H9 (cell line): ENCODE measurements at regions not wholly inside any gene's neighbourhood (a gene's known extent, or its start where the extent isn't known, plus 50 kb on each side); places are given as distances from the start of the nearest gene placed in this dataset.

Experiments used
- DNase-seq: peaks from one replicate; pipeline ENCODE4 v3.0.0-alpha.2; 2017
- H2AFZ ChIP-seq: one replicate; pipeline ENCODE4 v1.6.1; 2013; ENCODE audit warnings: mild to moderate bottlenecking, low read length, control low read depth, moderate library complexity
- H2AK5ac ChIP-seq: 2 replicates; pipeline ENCODE4 v1.6.1; 2013; ENCODE audit warnings: low read length, control low read depth, mixed read lengths; ENCODE audit not compliant: insufficient read length
- H2BK120ac ChIP-seq: one replicate; pipeline ENCODE4 v1.6.1; 2013; ENCODE audit warnings: low read depth, mild to moderate bottlenecking, low read length, control low read depth, inconsistent platforms; ENCODE audit not compliant: poor library complexity, severe bottlenecking
- H2BK12ac ChIP-seq: 2 replicates; pipeline ENCODE4 v1.6.1; 2013; ENCODE audit warnings: low read length, control low read depth, mixed read lengths, low read depth; ENCODE audit not compliant: insufficient read length
- H2BK15ac ChIP-seq: 2 replicates; pipeline ENCODE4 v1.6.1; 2013; ENCODE audit warnings: low read depth, low read length, control low read depth
- H2BK20ac ChIP-seq: one replicate; pipeline ENCODE4 v1.6.1; 2013; ENCODE audit warnings: low read depth, mild to moderate bottlenecking, low read length, control low read depth, inconsistent platforms; ENCODE audit not compliant: poor library complexity, severe bottlenecking
- H2BK5ac ChIP-seq: 2 replicates; pipeline ENCODE4 v1.6.1; 2013; ENCODE audit warnings: low read length, control low read depth, mixed read lengths; ENCODE audit not compliant: insufficient read length
- H3K14ac ChIP-seq: 2 replicates; pipeline ENCODE4 v1.6.1; 2013; ENCODE audit warnings: low read length, control low read depth; ENCODE audit not compliant: insufficient read depth
- H3K18ac ChIP-seq: 2 replicates; pipeline ENCODE4 v1.6.1; 2013; ENCODE audit warnings: low read depth, mild to moderate bottlenecking, mixed read lengths, low read length, control low read depth; ENCODE audit not compliant: insufficient read length
- H3K23ac ChIP-seq: 2 replicates; pipeline ENCODE4 v1.6.1; 2013; ENCODE audit warnings: low read length, control low read depth, mixed read lengths, low read depth; ENCODE audit not compliant: insufficient read length
- H3K23me2 ChIP-seq: 2 replicates; pipeline ENCODE4 v1.6.1; 2013; ENCODE audit warnings: low read depth, mild to moderate bottlenecking, mixed read lengths, low read length, control low read depth; ENCODE audit not compliant: insufficient read length, poor library complexity, severe bottlenecking
- H3K27ac ChIP-seq: 2 replicates; pipeline ENCODE4 v1.5.1; 2013; ENCODE audit warnings: low read length, control low read depth, mixed read lengths, low read depth; ENCODE audit not compliant: insufficient read length
- H3K27me3 ChIP-seq: 2 replicates; pipeline ENCODE4 v1.6.1; 2013; ENCODE audit warnings: low read length, control low read depth, inconsistent platforms; ENCODE audit not compliant: insufficient read depth
- H3K4ac ChIP-seq: 2 replicates; pipeline ENCODE4 v1.6.1; 2013; ENCODE audit warnings: low read depth, mild to moderate bottlenecking, control low read depth, inconsistent platforms, low read length, moderate library complexity
- H3K4me1 ChIP-seq: 2 replicates; pipeline ENCODE4 v1.6.1; 2013; ENCODE audit warnings: low read length, control low read depth, inconsistent platforms; ENCODE audit not compliant: insufficient read depth
- H3K4me2 ChIP-seq: 2 replicates; pipeline ENCODE4 v1.6.1; 2013; ENCODE audit warnings: low read length, control low read depth, mixed read lengths; ENCODE audit not compliant: insufficient read length, insufficient read depth
- H3K56ac ChIP-seq: 2 replicates; pipeline ENCODE4 v1.6.1; 2013; ENCODE audit warnings: low read depth, mild to moderate bottlenecking, mixed read lengths, low read length, control low read depth; ENCODE audit not compliant: insufficient read length
- H3K79me1 ChIP-seq: 2 replicates; pipeline ENCODE4 v1.6.1; 2013; ENCODE audit warnings: low read depth, mild to moderate bottlenecking, moderate library complexity, low read length, control low read depth, inconsistent platforms; ENCODE audit not compliant: insufficient read depth, poor library complexity, severe bottlenecking
- H3K79me2 ChIP-seq: 2 replicates; pipeline ENCODE4 v1.6.1; 2013; ENCODE audit warnings: low read length, control low read depth, inconsistent platforms; ENCODE audit not compliant: insufficient read depth
- H3K9ac ChIP-seq: 2 replicates; pipeline ENCODE4 v1.6.1; 2013; ENCODE audit warnings: low read length, control low read depth, mixed read lengths; ENCODE audit not compliant: insufficient read length; ENCODE audit errors: extremely low read depth
- H3K9me3 ChIP-seq: one replicate; pipeline ENCODE4 v1.6.1; 2013; ENCODE audit warnings: low read depth, low read length, inconsistent platforms; ENCODE audit not compliant: control insufficient read depth
- H3T11ph ChIP-seq: one replicate; pipeline ENCODE4 v1.6.1; 2013; ENCODE audit warnings: mild to moderate bottlenecking, low read length, control low read depth, inconsistent platforms
- H4K20me1 ChIP-seq: one replicate; pipeline ENCODE4 v1.6.1; 2013; ENCODE audit not compliant: control insufficient read depth, insufficient read length, insufficient read depth
- H4K5ac ChIP-seq: 2 replicates; pipeline ENCODE4 v1.6.1; 2013; ENCODE audit warnings: low read depth, mild to moderate bottlenecking, mixed read lengths, low read length, control low read depth; ENCODE audit not compliant: insufficient read length
- H4K8ac ChIP-seq: replicated peaks from 2 replicates; pipeline ENCODE4 v1.6.1; 2013; ENCODE audit warnings: low read length, control low read depth, mixed read lengths, low read depth; ENCODE audit not compliant: insufficient read length
- H4K91ac ChIP-seq: 2 replicates; pipeline ENCODE4 v1.6.1; 2013; ENCODE audit warnings: low read depth, mild to moderate bottlenecking, moderate library complexity, mixed read lengths, low read length, control low read depth; ENCODE audit not compliant: insufficient read length
- H3K27ac Mint-ChIP-seq, 3 experiments: 2 replicates in 2 of 3; 3 replicates in 1 of 3; pipeline ENCODE4 v1.8.0; 2020 to 2021; ENCODE audit warnings: mixed read lengths in 3 of 3, mild to moderate bottlenecking in 1 of 3, moderate library complexity in 1 of 3
- H3K27me3 Mint-ChIP-seq: 2 replicates; pipeline ENCODE4 v1.8.0; 2021; ENCODE audit warnings: low read depth, mild to moderate bottlenecking, moderate library complexity, mixed read lengths
- H3K36me3 Mint-ChIP-seq, 3 experiments: 2 replicates in 2 of 3; 3 replicates in 1 of 3; pipeline ENCODE4 v1.8.0; 2020 to 2021; ENCODE audit warnings: low read depth in 3 of 3, mixed read lengths in 3 of 3; ENCODE audit not compliant: insufficient read depth in 1 of 3
- H3K4me1 Mint-ChIP-seq, 2 experiments: 2 replicates each; pipeline ENCODE4 v1.8.0; 2020; ENCODE audit warnings: mixed read lengths in 2 of 2
- H3K4me3 Mint-ChIP-seq, 2 experiments: 2 replicates in 1 of 2; 3 replicates in 1 of 2; pipeline ENCODE4 v1.8.0; 2020 to 2021; ENCODE audit warnings: mild to moderate bottlenecking in 2 of 2, mixed read lengths in 2 of 2, moderate library complexity in 1 of 2
- H3K9me3 Mint-ChIP-seq, 2 experiments: 2 replicates in 1 of 2; 3 replicates in 1 of 2; pipeline ENCODE4 v1.8.0; 2020; ENCODE audit warnings: mild to moderate bottlenecking in 2 of 2, mixed read lengths in 2 of 2, moderate library complexity in 1 of 2
- WGBS: extraction: QIAGEN DNeasy Blood & Tissue Kit; methylation state at CpG from one replicate; pipeline ENCODE4 v1.1.7; 2013; ENCODE audit warnings: missing lambda C conversion rate, low lambda C conversion rate, mixed read lengths; ENCODE audit not compliant: insufficient read length; ENCODE audit errors: extremely low coverage; 5-methylcytosine and 5-hydroxymethylcytosine counted together
- TF ChIP-seq, protein P1 (sequence below): fragments of 200-600 bp; sonication (generic); conservative IDR thresholded peaks from 3 replicates; pipeline ENCODE4 v1.8.0; 2021; ENCODE audit warnings: antibody characterized with exemption, mild to moderate bottlenecking

DNA sequence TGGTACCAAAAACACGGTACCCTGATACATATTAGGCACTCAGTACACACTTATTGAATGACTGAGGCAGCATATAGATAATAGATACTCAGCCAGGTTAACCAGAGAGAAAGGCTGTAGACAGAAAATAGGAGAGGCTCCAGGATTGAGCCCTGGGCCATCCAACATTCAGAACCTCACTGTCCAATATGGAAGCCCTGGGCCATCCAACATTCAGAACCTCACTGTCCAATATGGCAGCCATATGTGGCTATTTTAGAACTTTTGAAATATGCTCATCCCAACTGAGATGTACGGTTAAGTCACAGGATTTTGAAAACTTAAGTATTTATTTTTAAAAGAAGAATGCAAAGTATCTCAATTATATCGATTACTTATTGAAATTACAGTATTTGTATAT is 142.5 kb upstream of the ID4 start:
- no CpG with 5 or more reads among the region's 3 CpGs for WGBS
- H2AK5ac ChIP-seq: no peak overlapping the region

More for the DNA sequence above, 142.5 kb upstream of the ID4 start:
- Histone ChIP-seq H3K79me1 (no peaks in the 10 kb centered on the region), H3K27me3 (no peaks in the 10 kb centered on the region; the same call in 1 of the 2 replicates), H3K27ac (no peak overlapping the region), H3K4ac (no peak overlapping the region), H4K20me1 (no peaks in the 10 kb centered on the region), H2BK5ac (no peak overlapping the region), H3K18ac (no peak overlapping the region), H3K9ac (no peak overlapping the region), H3K4me2 (no peak overlapping the region), H4K8ac (no peak overlapping the region), H3T11ph (no peak overlapping the region), H3K56ac (no peak overlapping the region), H2BK12ac (no peak overlapping the region), H2BK15ac (no peak overlapping the region), H4K5ac (no peak overlapping the region), H3K23ac (no peak overlapping the region), H3K23me2 (peaks cover 11% of the 10 kb centered on the region), H2BK20ac (no peak overlapping the region), H4K91ac (no peak overlapping the region), H2AFZ (no peak overlapping the region), H3K14ac (no peak overlapping the region), H3K4me1 (peaks cover 10% of the 10 kb centered on the region; the same call in 1 of the 2 replicates), H3K79me2 (no peaks in the 10 kb centered on the region), H2BK120ac (no peak overlapping the region), H3K9me3 (no peaks in the 10 kb centered on the region)
- no peaks in the 10 kb centered on the region; a peak in 1 of 5 replicates for H3K9me3 Mint-ChIP-seq
- H3K36me3 Mint-ChIP-seq: peaks cover 0 to 5% (median 0%) of the 10 kb centered on the region in 3 experiments; a peak in 1 of 7 replicates
- peaks cover 40% of the 10 kb centered on the region in 2 experiments for H3K4me1 Mint-ChIP-seq
- TF ChIP-seq, protein P1, sequence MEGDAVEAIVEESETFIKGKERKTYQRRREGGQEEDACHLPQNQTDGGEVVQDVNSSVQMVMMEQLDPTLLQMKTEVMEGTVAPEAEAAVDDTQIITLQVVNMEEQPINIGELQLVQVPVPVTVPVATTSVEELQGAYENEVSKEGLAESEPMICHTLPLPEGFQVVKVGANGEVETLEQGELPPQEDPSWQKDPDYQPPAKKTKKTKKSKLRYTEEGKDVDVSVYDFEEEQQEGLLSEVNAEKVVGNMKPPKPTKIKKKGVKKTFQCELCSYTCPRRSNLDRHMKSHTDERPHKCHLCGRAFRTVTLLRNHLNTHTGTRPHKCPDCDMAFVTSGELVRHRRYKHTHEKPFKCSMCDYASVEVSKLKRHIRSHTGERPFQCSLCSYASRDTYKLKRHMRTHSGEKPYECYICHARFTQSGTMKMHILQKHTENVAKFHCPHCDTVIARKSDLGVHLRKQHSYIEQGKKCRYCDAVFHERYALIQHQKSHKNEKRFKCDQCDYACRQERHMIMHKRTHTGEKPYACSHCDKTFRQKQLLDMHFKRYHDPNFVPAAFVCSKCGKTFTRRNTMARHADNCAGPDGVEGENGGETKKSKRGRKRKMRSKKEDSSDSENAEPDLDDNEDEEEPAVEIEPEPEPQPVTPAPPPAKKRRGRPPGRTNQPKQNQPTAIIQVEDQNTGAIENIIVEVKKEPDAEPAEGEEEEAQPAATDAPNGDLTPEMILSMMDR: no peak
- H3K27ac Mint-ChIP-seq: no peak overlapping the region
- no peaks in the 10 kb centered on the region for H3K27me3 Mint-ChIP-seq
- H3K4me3 Mint-ChIP-seq: no peak overlapping the region
- no peak for DNase-seq
